ENCODE measurements at regions not wholly inside any gene's neighbourhood (a gene's known extent, or its start where the extent isn't known, plus 50 kb on each side); places are given as distances from the start of the nearest gene placed in this dataset.
A peak's percentile ranks its signal among the peaks of the same experiment; 100 is the strongest.

- Histone ChIP-seq H3K36me3 (ENCODE audit: insufficient read depth, low read length) (no peaks in the 10 kb centered on the region), H3K9ac (ENCODE audit: low read length) (no peak overlapping the region), H3K27me3 (ENCODE audit: insufficient read depth, low read length) (no peaks in the 10 kb centered on the region), H4K20me1 (ENCODE audit: insufficient read depth, low read length) (no peaks in the 10 kb centered on the region), H3K4me1 (ENCODE audit: insufficient read depth, low read length, severe bottlenecking) (peaks cover 8% of the 10 kb centered on the region), H2AFZ (ENCODE audit: low read length) (no peak overlapping the region), H3K9me2 (ENCODE audit: low read depth, low read length) (no peaks in the 10 kb centered on the region), H3K27ac (ENCODE audit: low read depth, low read length, poor library complexity, severe bottlenecking) (no peak overlapping the region), H3K4me3 (ENCODE audit: low read depth, low read length, poor library complexity, severe bottlenecking) (no peak overlapping the region), H3K4me2 (ENCODE audit: low read length) (no peak overlapping the region), H3K9me3 (ENCODE audit: low read length) (no peaks in the 10 kb centered on the region), H3F3A (ENCODE audit: insufficient read depth, low read length) (no peaks in the 10 kb centered on the region), H3K79me2 (ENCODE audit: insufficient read depth, low read length) (no peaks in the 10 kb centered on the region)
- no peak for TF ChIP-seq EZH2 (IDR thresholded peaks at IDR 0.05; ENCODE audit: borderline replicate concordance, low read length)
- no peak for TF ChIP-seq CTCF (IDR thresholded peaks at IDR 0.05; ENCODE audit: low read length)
These were observed 217.6 kb downstream of the CAAP1 start for GRCh38 chr9:26675035-26675434.

DNA sequence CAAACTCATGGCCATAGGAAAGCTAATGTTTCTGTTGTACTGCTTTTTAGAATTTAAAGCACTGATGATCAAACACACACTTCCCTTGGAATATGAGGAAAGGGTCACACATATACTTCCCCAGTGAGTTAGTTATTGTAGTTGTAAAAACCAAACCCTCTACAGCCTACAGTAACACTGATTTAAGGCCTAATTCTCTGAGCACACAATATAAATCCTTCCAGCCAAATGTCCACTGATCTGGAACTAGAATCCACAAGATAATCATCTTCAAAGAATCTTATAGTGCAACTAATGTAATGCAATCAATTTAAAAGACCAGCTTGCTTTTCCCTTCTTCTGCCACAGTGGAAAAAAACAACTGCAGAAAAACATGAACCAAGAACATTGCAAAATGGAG is 219.3 kb downstream of the CAAP1 start:
- H3K9me2 ChIP-seq (ENCODE audit: low read depth, low read length), result no peaks in the 10 kb centered on the region
- H3K9me3 ChIP-seq (ENCODE audit: low read length), result no peaks in the 10 kb centered on the region
- H3K36me3 ChIP-seq (ENCODE audit: insufficient read depth, low read length), result no peaks in the 10 kb centered on the region
- H3K4me1 ChIP-seq (ENCODE audit: insufficient read depth, low read length, severe bottlenecking), result peaks cover 26% of the 10 kb centered on the region
- TF ChIP-seq EZH2 (IDR thresholded peaks at IDR 0.05; ENCODE audit: borderline replicate concordance, low read length), result no peak
- TF ChIP-seq CTCF (IDR thresholded peaks at IDR 0.05; ENCODE audit: low read length), result no peak
- H3K27me3 ChIP-seq (ENCODE audit: insufficient read depth, low read length), result no peaks in the 10 kb centered on the region
- no peaks in the 10 kb centered on the region for H3F3A ChIP-seq (ENCODE audit: insufficient read depth, low read length)
- H3K79me2 ChIP-seq (ENCODE audit: insufficient read depth, low read length), result no peaks in the 10 kb centered on the region
- H3K4me2 ChIP-seq (ENCODE audit: low read length), result no peak overlapping the region
- no peak overlapping the region for H3K4me3 ChIP-seq (ENCODE audit: low read depth, low read length, poor library complexity, severe bottlenecking)
- no peaks in the 10 kb centered on the region for H4K20me1 ChIP-seq (ENCODE audit: insufficient read depth, low read length)
- no peak overlapping the region for H3K27ac ChIP-seq (ENCODE audit: low read depth, low read length, poor library complexity, severe bottlenecking)
- H3K9ac ChIP-seq (ENCODE audit: low read length), result no peak overlapping the region
- no peak overlapping the region for H2AFZ ChIP-seq (ENCODE audit: low read length)

DNA sequence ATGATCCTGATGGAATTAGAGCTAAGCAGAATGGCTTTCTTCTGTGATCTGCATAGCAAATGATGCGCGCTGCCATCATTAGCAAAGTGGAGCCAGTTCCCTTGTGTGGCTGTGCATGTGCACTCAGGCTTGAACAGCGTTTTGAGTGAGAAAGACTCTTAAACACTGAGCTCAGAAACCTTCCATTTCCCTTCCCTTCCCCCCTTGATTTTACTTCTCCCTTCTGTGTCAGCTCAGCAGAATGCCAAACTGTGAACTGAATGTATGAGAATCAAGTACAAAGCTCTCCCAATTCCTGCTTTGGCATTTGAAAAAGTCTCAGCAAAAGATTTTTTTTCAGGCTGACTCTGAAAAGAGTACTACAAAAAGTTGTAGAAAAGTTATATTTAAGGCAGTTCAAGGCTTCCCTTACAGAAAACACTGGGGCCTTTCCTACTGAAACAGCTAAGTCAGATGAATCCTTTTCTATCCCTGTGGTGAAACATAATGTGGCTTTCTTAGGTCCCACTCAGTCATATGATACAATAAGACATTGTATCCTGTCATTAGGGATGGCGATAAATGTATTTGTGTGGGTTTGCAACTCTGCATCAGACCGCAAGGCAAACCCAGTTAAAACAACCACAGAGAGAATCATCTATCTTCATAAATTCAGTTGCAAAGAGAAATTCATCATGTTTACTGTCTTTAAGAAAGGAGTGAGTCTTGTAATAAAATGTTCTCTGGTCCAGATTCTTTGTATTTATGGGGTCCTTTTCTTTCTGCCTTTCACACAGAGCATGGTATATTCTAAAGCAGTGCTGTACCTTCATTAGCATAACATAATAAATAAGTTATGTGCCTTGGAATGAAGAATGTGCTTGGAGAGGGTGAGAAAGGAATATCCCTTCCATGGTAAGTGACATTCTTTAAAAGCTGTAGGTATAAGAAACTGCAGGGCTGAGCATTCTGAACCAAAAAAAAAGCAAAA is 222.6 kb downstream of the CAAP1 start:
- Histone ChIP-seq H3K36me3 (ENCODE audit: insufficient read depth, low read length) (no peaks in the 10 kb centered on the region), H3K79me2 (ENCODE audit: insufficient read depth, low read length) (no peaks in the 10 kb centered on the region), H3K4me2 (ENCODE audit: low read length) (peak overlapping the region; percentile 46; the same call in 1 of the 2 replicates), H3K9me2 (ENCODE audit: low read depth, low read length) (no peaks in the 10 kb centered on the region), H3K9me3 (ENCODE audit: low read length) (no peaks in the 10 kb centered on the region), H3K9ac (ENCODE audit: low read length) (peak overlapping the region; percentile 22; the same call in 1 of the 2 replicates), H2AFZ (ENCODE audit: low read length) (no peak overlapping the region), H4K20me1 (ENCODE audit: insufficient read depth, low read length) (no peaks in the 10 kb centered on the region), H3K4me1 (ENCODE audit: insufficient read depth, low read length, severe bottlenecking) (peaks cover 54% of the 10 kb centered on the region), H3K27me3 (ENCODE audit: insufficient read depth, low read length) (no peaks in the 10 kb centered on the region), H3F3A (ENCODE audit: insufficient read depth, low read length) (no peaks in the 10 kb centered on the region), H3K27ac (ENCODE audit: low read depth, low read length, poor library complexity, severe bottlenecking) (peak overlapping the region; percentile 69), H3K4me3 (ENCODE audit: low read depth, low read length, poor library complexity, severe bottlenecking) (no peak overlapping the region)
- TF ChIP-seq EZH2 (IDR thresholded peaks at IDR 0.05; ENCODE audit: borderline replicate concordance, low read length) (no peak), CTCF (IDR thresholded peaks at IDR 0.05; ENCODE audit: low read length) (no peak)
